HepG2 (cell line): ENCODE measurements at regions not wholly inside any gene's neighbourhood (a gene's known extent, or its start where the extent isn't known, plus 50 kb on each side); places are given as distances from the start of the nearest gene placed in this dataset.

Experiments
- ARID5B ChIP-seq: IDR thresholded peaks from 2 replicates; pipeline ENCODE4 v1.4.0; 2020; ENCODE audit warnings: mild to moderate bottlenecking, missing genetic modification reagents
- ATAD3A ChIP-seq: sonication (generic); formaldehyde crosslinking; IDR thresholded peaks from 2 replicates; pipeline ENCODE4 v1.4.0; 2020; ENCODE audit warnings: missing genetic modification reagents
- CSRNP1 ChIP-seq: sonication (generic); formaldehyde crosslinking; IDR thresholded peaks from 2 replicates; pipeline ENCODE4 v1.8.1; 2023; ENCODE audit warnings: mild to moderate bottlenecking, missing genetic modification reagents
- GABPB1 ChIP-seq: IDR thresholded peaks from 2 replicates; pipeline ENCODE4 v1.6.1; 2016; ENCODE audit warnings: mild to moderate bottlenecking, missing genetic modification reagents, moderate library complexity, missing compliant biosample characterization
- HNRNPL ChIP-seq: fragments of 200-400 bp; formaldehyde crosslinking; IDR thresholded peaks from 2 replicates; pipeline ENCODE4 v1.6.1; 2017; ENCODE audit warnings: mild to moderate bottlenecking, low read depth, low read length
- MTF2 ChIP-seq: sonication (generic); formaldehyde crosslinking; IDR thresholded peaks from 2 replicates; pipeline ENCODE4 v1.5.0; 2020; ENCODE audit warnings: missing genetic modification reagents, borderline replicate concordance
- RARG ChIP-seq: sonication (generic); formaldehyde crosslinking; IDR thresholded peaks from 2 replicates; pipeline ENCODE4 v1.4.0; 2020; ENCODE audit warnings: low read depth, mild to moderate bottlenecking, missing genetic modification reagents
- RORA ChIP-seq: sonication (generic); formaldehyde crosslinking; IDR thresholded peaks from 2 replicates; pipeline ENCODE4 v1.5.0; 2020; ENCODE audit warnings: mild to moderate bottlenecking, missing genetic modification reagents, moderate library complexity
- ZEB1 ChIP-seq: IDR thresholded peaks from 2 replicates; pipeline ENCODE4 v1.6.1; 2012; ENCODE audit warnings: mild to moderate bottlenecking, low read depth, inconsistent platforms; ENCODE audit not compliant: insufficient replicate concordance
- ZNF124 ChIP-seq: sonication (generic); formaldehyde crosslinking; IDR thresholded peaks from 2 replicates; pipeline ENCODE4 v1.4.0; 2020; ENCODE audit warnings: missing genetic modification reagents
- ZNF256 ChIP-seq: sonication (generic); formaldehyde crosslinking; conservative IDR thresholded peaks from 2 replicates; pipeline ENCODE4 v1.4.0; 2020; ENCODE audit warnings: missing genetic modification reagents
- ZNF749 ChIP-seq: sonication (generic); formaldehyde crosslinking; IDR thresholded peaks from 2 replicates; pipeline ENCODE4 v1.8.0; 2022; ENCODE audit warnings: mild to moderate bottlenecking, missing genetic modification reagents, moderate library complexity, borderline replicate concordance

GRCh38 chr13:67549331-67549730 is 319.2 kb upstream of the PCDH9 start (continued):
- TF ChIP-seq CSRNP1 (CRISPR knock-in tag) (no peak), RORA (CRISPR knock-in tag) (no peak), ZNF124 (CRISPR knock-in tag) (no peak), ATAD3A (no peak), HNRNPL (no peak), MTF2 (no peak), GABPB1 (CRISPR knock-in tag) (no peak), ZNF256 (no peak), ZNF749 (CRISPR knock-in tag) (no peak), RARG (CRISPR knock-in tag) (no peak), ZEB1 (no peak), ARID5B (CRISPR knock-in tag) (no peak)
